NCI-H2081 treated with DMSO at 0.1 percent for 48 hours (cell line): ENCODE measurements at regions not wholly inside any gene's neighbourhood (a gene's known extent, or its start where the extent isn't known, plus 50 kb on each side); places are given as distances from the start of the nearest gene placed in this dataset.
A peak's percentile ranks its signal among the peaks of the same experiment; 100 is the strongest.
"Not testable (repeated sequence)": the region's sequence is repeated elsewhere in the genome, so short reads cannot be mapped to it uniquely, and the experiment has no call there.

Source experiments
- DNase-seq: peaks from one replicate; lab custom pipeline; 2025; lab: John Stamatoyannopoulos, UW

DNA sequence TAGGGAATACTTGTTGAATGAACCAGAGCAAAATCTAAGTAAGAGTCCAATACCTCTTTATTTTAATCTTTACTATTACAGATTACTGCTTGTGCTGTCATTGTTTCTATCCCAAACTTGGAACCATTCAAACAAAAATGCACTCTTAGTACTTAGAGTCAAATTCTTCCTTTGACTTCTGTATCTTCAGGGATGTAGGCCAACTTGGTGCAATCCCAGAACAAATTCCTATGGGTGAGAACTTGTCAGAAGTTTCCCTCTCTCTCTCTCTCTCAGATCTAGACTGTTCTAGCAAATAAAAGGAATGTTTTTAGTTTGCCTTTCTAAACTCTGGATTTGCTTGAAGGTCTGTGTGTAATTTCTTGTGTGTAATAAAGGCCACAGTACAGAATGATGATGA is 329.0 kb upstream of the TMTC4 start:
- DNase-seq, result no peak

DNA sequence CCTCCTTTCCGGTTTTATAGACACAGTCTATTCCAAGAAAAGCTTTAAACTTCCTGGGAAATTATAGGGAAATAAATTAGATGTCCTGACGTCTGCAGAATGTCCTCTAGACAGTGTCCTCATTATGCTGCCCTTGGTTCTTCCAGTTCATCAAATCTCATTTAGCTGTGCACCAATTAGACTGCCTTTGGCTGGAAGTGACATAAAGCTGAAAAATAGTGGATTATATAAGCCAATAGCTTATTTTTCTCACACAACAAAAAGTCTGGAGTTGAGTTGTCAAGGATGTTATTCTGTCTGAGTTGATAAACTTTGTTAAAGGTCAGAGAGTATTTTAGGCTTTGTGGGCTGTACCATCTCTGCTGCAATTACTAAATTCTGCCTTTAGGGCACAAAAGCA is 314.8 kb upstream of the TMTC4 start:
- no peak for DNase-seq

DNA sequence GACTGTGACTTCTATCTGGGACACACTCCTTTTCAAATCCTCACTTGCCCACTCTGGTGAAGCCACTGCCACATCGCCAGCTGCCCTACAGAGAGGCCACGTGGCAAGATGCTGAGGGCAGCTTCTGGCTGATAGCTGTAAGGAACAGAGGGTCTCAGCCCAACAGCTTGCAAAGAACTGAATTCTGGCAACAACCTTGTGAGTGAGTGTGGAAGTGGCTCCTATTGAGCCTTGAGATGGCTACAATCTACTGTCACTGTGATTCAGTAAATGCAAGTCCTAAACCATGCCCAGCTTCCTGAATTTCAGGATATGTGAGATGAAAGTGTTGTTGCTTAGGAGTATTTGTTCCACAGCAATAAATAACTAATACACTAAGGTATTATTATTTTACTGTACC is 314.3 kb upstream of the TMTC4 start:
- no peak for DNase-seq

DNA sequence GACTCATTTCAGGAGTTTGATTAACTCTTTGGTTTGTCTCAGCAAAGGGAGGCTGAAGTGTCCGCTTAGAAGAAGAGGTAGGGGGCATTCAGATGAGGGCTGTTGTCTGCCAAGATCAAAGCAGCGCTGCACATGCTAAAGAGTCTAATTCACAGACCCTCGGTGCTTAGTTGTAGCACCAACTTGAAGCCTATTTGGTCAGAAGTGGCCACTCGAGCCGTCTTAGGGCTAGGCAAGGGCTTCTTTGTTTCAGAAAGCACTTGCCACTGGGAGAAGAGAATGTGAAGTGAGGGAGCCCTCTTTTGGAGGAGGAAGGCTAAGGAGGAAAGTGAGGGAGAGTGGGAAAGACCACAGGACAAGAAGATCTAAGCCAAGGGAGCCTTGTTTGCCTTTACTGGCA is 313.4 kb upstream of the TMTC4 start:
- DNase-seq, result no peak

DNA sequence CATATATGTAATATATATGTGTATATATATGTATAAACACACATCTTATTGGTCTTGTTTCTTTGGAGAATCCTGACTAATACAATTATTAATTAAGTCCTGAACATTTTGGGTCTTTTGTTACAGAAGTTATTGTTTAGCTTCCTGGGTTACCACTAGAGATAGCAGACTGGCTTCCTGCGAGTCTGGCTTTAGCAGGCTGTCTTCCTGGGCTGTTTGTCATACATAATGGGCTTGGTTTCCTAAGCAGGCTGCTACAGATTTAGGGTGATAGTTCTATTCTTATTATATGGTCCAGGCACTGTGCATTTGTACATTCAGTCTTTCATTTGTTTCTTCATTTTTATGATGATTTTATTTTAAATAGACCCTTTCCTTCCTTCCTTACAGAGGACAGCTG is 312.0 kb upstream of the TMTC4 start:
- no peak for DNase-seq

DNA sequence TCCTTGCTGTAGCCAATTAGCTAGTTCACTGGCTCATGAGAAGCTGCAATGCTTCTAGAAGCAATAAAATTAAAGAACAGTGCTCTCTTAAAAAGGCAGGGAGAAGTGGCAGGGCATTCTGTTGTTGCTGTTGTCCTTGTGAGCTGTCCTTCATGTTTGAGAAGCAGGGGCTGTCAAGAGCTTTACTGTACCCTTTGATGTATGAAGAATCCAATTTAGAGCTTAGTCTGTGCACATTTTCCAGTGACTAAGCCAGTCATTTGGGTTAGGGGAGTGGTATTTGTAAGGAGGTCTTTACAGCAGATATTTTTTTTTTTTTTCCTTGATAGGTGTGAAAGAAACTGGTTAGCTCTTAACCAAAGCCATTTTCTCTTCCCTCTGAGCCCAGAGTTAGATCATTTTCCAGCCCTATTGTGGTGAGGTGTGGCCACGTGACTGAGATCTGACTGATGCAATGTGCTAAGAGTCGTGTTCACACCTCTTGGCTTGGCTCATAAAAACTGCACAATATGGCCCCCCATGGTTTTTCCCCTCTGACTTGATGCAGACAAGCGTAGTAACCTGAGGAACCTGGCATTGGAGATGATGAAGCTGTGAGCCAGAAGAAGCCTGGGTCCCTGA is 309.6 kb upstream of the TMTC4 start:
- no peak for DNase-seq

DNA sequence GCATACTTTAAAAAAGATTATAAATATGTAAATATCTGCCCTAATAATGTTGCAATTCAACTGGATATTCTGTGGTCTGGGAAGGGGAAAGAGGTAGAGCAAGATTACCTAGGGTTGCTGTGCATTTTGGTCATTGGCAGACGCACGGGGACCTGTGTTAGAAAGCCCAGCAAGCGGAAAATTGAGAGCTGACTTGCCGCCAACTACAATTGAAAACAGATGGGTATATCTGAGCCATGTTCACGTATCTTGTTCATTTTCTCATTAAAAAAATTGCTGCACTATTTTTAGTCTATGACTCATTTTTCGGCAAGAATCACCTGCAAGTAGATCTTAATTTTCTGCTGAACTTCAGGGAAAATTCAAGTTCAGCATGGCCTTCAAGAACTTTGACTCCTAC is 308.5 kb upstream of the TMTC4 start:
- no peak for DNase-seq

DNA sequence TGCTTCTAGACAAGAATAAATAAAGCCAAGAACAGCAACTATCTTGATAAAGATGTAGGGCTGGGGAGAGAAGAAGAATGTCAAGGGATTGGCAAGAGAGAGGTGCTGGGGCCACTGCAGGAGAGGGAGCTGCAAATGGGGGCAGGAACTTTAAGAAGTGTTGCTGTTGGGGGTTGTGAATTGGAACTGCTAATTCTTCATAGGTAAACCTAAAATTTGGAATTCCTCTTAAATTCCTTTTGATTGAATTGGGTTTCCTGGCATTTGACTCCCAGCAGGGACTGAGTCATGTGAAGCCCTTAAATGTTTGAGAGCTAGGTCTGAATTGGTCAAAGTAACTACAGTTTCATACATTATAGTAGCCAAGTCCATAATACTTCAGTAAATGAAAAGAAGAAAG is 305.6 kb upstream of the TMTC4 start:
- DNase-seq, result no peak

DNA sequence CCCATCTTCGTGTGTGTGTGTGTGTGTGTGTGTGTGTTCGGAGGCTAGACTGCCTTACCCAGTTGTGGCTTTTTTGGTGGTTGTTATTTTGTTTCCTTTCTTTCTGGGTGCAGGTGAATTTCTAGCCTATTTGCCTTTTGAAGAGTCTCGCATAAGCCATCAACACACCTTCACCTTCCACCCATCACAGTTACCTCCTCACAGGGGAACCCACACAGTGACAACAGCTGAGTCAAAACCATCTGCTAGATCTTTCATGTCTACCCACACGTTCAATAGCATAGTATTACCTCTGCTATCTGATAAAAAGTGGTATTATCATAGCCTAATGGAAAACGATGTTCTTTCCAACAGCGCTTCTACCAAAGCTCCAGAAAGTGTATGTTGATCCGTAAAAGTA is 303.2 kb upstream of the TMTC4 start:
- no peak for DNase-seq

DNA sequence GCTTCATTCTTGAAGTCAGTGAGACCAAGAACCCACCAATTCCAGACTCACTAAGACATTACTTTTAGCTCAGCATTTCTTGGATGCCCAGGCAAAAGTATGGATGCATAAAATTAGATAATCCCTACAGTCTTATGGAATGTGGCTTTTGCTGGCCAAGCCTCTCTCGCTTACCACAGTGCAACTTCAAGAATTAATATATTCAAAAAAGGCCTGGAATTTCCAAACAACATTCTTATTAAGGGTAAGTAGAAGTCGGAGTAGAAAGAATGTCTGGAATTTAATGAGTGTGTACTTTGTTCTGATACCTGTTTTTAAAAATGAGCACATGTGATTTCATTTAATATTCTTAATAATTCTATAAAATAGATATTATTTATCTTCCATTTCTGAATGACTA is 302.4 kb upstream of the TMTC4 start:
- no peak for DNase-seq

DNA sequence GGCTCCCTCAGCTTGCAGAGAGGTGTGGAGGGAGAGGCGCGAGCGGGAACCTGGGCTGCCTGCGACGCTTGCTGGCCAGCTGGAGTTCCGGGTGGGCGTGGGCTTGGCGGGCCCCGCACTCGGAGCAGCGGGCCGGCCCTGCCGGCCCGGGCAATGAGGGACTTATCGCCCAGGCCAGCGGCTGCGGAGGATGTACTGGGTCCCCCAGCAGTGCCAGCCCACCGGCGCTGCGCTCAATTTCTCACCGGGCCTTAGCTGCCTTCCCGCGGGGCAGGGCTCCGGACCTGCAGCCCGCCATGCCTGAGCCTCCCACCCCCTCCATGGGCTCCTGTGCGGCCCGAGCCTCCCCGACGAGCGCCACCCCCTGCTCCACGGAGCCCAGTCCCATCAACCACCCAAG is 301.1 kb upstream of the TMTC4 start:
- not testable (repeated sequence) for DNase-seq

DNA sequence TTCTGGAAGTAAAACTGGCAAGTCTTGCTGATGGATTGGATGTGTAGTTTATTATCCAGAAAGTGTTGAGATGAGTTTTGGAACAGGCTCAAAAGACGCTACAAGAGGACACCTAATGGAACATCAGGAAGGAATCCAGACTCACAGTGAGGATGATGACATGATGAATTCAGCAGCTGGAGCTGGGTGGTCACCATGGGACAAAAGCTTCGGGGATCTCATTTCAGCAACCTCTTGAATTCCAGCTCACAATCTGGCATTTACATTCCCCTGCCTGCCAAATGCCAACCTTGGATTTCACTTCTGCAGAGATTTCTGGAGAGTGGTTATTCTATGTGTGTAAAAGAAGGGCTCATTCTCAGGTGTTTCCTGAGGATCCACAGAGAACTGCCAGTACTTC is 288.0 kb upstream of the TMTC4 start:
- DNase-seq, result no peak

DNA sequence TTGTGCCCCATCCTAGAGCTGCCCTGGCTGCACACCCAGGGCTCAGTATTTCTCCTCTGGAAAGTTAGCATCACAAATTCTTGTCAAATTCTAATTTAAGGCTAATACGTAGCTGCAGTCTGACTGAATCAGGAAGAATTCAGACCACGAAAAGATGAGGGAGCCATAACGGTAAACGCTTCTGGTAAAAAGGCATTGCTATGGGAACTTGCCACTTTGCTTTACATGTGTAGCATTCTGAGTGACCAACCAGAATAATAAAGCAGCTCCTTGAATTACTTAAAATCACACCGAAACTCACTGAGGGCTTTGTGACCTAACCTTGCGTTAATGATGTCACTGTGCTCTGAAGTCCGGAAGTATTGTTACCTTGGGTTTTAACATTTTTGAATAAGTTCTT is 286.6 kb upstream of the TMTC4 start:
- no peak for DNase-seq

DNA sequence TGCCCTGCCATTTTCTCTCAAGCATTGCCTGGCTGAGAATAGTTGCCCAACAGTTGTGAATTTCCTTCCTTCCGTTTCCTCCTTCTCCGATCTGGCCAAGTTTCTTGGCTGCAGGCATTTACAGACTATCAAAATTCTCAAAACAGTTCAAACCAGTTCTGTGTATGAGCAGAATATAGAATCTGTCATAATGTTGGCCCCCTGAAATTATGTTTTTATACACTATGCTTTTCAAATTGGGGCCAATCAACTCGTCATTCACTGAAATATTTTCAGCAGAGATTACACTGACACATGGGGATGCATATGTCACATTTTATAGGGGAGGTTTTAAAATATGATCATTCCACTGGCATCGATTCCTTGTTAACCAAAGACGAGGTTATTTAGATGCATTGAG is 284.2 kb upstream of the TMTC4 start:
- DNase-seq, result no peak

DNA sequence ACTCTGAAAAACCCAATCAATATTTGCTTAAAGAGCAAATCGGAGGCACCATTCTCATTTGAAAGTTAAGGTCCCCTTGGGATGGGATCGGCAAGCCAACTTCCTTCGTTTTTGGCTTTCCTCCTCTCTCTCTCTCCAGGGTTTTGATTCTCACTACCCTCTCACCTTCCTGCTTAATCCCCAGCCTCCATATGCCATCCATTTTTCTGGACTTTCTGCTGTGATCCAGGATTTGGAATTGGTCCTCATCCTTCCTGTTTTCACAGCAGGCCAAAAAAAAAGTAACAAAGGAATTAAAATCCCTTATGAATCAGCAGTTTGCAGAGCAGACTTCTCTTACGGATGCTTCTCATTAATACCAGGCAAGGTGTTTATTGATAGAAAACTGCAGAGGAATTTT is 283.1 kb upstream of the TMTC4 start:
- no peak for DNase-seq

DNA sequence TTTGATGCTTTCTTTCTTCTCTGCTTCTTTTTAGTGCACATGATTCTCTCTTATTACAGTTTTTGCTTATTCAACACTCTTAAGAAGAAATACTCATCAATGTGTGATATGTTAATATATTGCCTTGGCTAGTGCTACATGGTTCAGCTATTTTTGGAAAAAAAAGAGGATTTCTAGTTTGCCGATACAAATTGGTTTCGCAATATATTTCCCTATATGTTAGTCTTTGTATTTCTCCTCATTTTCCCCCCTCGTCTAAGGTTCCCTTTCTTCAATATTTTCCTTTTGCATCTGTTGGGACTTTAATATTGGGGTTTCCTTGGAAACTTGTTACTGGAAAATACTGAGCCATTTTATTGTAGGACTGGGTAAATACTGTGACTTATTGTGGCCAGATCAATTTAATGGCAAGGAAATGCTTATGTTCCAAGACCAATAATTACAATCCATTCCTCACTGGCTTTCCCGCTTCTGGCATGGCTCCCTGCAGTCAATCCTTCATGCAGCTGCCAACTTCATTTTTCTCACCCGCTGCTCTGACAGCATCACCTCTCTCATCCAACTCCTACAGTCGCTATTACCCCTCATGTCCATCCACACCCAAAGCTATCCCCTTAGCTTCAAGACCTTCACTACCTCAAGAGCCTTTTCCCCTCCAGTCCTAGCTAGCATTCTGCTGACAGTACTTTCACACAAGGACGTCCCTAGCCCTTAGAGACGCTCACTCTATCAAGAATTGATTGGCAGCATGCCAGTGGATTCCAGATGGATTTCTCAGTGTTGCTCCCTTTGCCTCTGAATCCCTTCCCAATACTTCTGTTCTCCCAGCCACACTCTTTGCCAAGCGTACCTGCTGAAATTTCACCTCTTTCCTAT is 280.1 kb upstream of the TMTC4 start:
- peak; percentile 49 for DNase-seq

DNA sequence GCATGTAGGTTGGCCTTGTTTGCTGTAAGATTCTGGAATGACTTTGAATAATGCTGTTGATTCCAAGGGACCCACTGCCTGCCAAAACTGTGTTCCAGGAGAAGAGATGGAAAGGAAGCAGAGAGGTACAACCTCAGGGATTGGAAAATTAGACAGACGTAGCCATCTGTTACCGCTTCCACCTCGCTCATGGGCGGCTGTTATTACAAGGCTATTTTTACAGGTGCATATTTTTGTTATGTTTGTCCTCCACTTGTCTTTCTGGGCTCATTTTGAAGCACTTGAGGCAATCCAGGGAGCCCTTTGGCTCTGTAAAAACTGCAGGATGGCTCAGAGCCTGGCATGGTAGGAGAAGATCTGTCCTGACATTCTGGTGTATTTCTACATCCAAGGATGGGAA is 276.4 kb upstream of the TMTC4 start:
- no peak for DNase-seq

DNA sequence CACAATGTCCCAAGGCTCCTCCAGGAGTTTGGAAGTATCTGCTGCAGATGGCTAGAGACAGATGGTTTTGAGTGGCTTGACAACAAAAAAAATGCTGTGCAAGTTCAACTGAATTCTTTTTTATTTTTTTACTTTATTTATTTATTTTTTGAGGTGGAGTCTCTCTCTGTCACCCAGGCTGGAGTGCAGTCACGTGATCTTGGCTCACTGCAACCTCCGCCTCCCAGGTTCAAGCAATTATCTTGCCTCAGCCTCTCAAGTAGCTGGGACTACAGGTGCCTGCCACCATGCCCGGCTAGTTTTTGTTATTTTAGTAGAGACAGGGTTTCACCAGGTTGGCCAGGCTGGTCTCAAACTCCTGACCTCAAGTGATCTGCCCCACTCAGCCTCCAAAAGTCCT is 274.3 kb upstream of the TMTC4 start:
- not testable (repeated sequence) for DNase-seq

DNA sequence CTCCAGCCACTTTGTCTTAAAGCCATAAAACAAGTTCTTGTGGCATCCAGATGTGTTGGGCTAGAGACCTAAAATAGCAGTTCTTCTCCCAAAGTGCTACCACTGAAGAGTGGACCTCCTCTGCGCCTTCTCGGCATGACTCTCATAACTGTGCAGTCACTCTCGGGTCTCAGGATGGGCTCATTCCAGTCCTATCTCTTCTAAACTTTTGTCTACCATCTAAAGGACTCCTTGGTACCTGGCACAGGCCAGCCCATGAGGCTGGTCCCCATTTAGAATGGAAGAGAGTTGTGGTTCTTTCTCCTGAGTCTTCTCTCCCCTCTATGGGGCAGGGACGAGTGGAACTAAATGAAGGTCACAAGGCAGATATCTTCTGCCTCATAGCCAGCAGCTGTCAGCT is 272.0 kb upstream of the TMTC4 start:
- DNase-seq, result no peak

DNA sequence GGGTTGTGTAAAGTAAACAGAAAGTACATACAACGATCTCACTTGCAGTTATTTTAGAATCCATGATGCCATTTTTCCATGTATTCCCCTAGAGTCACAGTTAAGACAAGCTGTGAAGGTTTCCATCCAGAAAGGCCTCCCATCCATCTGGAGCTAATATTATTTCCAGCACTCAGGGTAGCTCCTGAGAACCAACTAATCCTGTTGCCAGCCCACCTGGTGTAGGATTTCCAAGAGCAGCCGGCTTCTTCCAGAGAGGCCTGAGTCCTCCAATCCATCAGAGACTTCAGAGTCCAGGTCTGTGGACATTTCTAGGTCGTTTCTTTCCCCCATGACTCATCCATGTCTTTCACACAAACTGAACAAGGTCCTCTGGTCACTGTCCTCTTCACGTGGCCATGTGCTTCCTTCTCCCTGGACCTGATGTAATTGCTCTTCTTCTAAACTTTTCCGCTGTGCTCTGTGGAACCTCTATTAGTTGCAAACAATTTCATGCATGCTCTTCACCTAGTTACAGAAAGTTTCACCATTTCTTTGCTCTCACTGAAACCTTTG is 270.3 kb upstream of the TMTC4 start:
- no peak for DNase-seq

DNA sequence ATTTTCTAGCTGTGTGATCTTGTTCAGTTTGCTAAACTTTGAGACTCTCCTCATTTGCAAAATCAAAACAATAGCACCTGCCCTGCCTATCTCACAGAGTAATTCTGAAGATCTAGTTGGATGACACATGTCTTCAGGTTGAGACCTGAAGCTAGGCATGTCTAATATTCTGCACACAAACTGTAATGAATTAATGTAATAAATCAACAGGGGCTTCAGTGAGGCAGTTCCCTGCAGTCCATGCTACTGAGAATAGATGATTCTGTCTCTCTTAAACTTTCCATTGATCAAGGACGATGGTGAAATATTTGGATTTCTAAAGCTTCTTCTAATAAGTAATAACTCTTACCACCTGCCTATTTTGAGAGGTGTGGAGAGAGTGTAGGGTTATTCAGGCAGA is 268.1 kb upstream of the TMTC4 start:
- DNase-seq, result no peak

DNA sequence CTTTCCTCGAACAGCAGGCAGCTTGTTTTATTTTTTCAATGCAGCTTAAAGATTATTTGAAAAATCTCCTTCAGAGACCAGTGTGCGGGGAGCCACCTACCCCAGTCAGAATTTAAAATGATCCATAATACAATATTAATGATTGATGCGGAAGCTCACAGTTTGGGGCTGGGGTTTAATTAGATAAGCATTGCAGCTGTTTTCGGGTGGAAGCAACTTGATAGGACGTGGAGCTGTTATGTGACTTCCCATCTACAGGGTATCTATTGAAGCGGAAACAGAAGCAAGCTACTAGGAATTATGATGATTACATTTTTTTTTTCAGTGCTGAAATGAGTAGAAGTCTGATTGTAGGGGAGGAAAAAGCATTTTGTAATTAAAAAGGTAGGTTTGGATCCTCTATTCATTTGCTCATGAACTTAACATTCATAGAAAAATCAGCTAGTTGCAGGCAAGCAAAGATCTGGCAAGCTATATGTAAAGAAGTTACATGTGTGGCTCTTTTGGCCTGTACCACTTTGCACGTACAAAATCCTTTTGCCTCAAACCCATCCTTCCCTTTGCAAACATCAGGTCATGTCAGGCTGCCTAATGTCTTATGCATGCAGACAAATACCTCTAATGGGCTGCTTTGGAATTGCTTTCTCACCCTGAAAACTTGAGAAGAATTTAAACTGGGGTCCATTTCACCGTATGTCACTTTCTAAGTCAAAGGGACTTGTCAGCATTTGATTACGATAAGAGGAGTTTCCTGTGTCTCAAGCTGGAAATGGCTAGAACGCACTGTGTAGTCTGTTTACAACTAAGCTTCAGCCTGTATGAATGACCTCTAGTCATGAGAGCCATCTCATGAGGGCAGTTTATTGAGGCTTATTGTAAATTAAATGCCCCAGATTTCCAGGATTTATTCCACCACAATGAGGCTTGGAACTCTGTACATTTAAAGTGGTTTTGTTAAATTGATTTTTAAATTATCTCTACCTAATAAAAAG is 267.1 kb upstream of the TMTC4 start:
- DNase-seq, result no peak
